ENCODE measurements at regions not wholly inside any gene's neighbourhood (a gene's known extent, or its start where the extent isn't known, plus 50 kb on each side); places are given as distances from the start of the nearest gene placed in this dataset.

GRCh38 chr21:27807596-27807995 lies 840.7 kb upstream of the ADAMTS5 start:
- DNase-seq, result no peak
- intact Hi-C loops (cut with DNase I), result no loop called here
- Histone ChIP-seq H3K9me3 (no peaks in the 10 kb centered on the region), H3K4me3 (no peak overlapping the region), H3K27me3 (no peaks in the 10 kb centered on the region), H3K4me1 (ENCODE audit: insufficient read depth) (no peaks in the 10 kb centered on the region), H3K27ac (no peak overlapping the region), H3K36me3 (no peaks in the 10 kb centered on the region)
- 67 to 74% (median 72%) methylated on average over 4 of the region's 4 CpGs for WGBS, 3 donors
- TF ChIP-seq POLR2A (IDR thresholded peaks at IDR 0.05) (no peak), CTCF (IDR thresholded peaks at IDR 0.05) (no peak), EP300 (IDR thresholded peaks at IDR 0.05) (no peak)

DNA sequence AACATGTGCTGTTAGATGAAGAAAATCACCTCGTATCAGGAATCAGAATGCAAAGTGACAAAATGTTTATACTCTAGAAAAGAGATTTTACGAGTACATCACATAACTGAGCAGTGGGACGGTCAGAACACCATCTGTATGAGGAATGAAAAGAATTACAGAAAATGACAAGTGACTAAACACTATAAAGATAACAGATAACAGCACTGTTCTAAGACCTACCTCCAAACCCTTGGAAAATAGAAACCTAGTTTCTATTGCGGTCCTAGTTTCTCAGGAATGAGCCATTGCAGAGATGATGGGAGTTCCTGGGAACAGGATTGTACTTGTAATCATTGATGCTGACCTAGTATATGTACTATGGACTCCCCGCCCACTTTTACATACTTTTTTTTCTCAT lies 839.4 kb upstream of the ADAMTS5 start:
- DNase-seq, result no peak
- Histone ChIP-seq H3K4me1 (ENCODE audit: insufficient read depth) (no peaks in the 10 kb centered on the region), H3K36me3 (no peaks in the 10 kb centered on the region), H3K4me3 (no peak overlapping the region), H3K27ac (no peak overlapping the region), H3K9me3 (no peaks in the 10 kb centered on the region), H3K27me3 (no peaks in the 10 kb centered on the region)
- 40 to 54% (median 50%) methylated on average over 5 of the region's 5 CpGs for WGBS, 3 donors
- intact Hi-C loops (cut with DNase I), result no loop called here
- TF ChIP-seq POLR2A (IDR thresholded peaks at IDR 0.05) (no peak), CTCF (IDR thresholded peaks at IDR 0.05) (no peak), EP300 (IDR thresholded peaks at IDR 0.05) (no peak)

GRCh38 chr21:27805696-27806095 lies 838.8 kb upstream of the ADAMTS5 start:
- no peak for DNase-seq
- Histone ChIP-seq H3K36me3 (no peaks in the 10 kb centered on the region), H3K4me1 (ENCODE audit: insufficient read depth) (no peaks in the 10 kb centered on the region), H3K27ac (no peak overlapping the region), H3K4me3 (no peak overlapping the region), H3K27me3 (no peaks in the 10 kb centered on the region), H3K9me3 (no peaks in the 10 kb centered on the region)
- intact Hi-C loops (cut with DNase I), result no loop called here
- no peak for TF ChIP-seq CTCF (IDR thresholded peaks at IDR 0.05)

- no peak overlapping the region for H3K27ac ChIP-seq
- no peaks in the 10 kb centered on the region for H3K36me3 ChIP-seq
- H3K4me1 ChIP-seq (ENCODE audit: insufficient read depth), result no peaks in the 10 kb centered on the region
- no peak for TF ChIP-seq CTCF (IDR thresholded peaks at IDR 0.05)
- DNase-seq, result no peak
- no peaks in the 10 kb centered on the region for H3K27me3 ChIP-seq
- 62 to 67% (median 67%) methylated on average over 2 of the region's 2 CpGs for WGBS, 3 donors
- no peaks in the 10 kb centered on the region for H3K9me3 ChIP-seq
- intact Hi-C loops (cut with DNase I), result no loop called here
- H3K4me3 ChIP-seq, result no peak overlapping the region
Measured at GRCh38 chr21:27804515-27804914, 837.6 kb upstream of the ADAMTS5 start.

DNA sequence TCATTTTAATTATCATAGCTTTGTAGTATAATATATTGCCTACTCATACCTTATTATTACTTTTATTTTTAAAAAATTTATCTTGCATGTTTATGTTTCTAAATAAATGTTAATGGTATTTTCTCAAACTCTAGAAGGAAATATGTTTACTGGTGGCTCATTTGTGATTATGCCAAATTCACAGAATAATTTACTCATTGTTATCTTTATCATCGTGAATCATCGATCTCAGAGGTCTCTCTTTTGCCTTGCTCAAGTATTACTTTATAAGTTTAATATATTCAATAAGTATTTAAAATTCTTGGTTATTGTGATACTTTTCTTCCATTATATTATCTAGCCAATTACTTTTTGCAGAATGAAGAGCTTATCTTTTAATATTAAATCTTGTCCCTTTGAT lies 836.7 kb upstream of the ADAMTS5 start:
- H3K4me3 ChIP-seq, result no peak overlapping the region
- 81 to 89% (median 89%) methylated on average over 2 of the region's 2 CpGs for WGBS, 3 donors
- no peak overlapping the region for H3K27ac ChIP-seq
- H3K9me3 ChIP-seq, result no peaks in the 10 kb centered on the region
- no peaks in the 10 kb centered on the region for H3K4me1 ChIP-seq (ENCODE audit: insufficient read depth)
- no peaks in the 10 kb centered on the region for H3K36me3 ChIP-seq
- TF ChIP-seq EP300 (IDR thresholded peaks at IDR 0.05), result no peak
- no peak for TF ChIP-seq CTCF (IDR thresholded peaks at IDR 0.05)
- intact Hi-C loops (cut with DNase I), result no loop called here
- H3K27me3 ChIP-seq, result no peaks in the 10 kb centered on the region
- no peak for DNase-seq
